ENCODE measurements at regions not wholly inside any gene's neighbourhood (a gene's known extent, or its start where the extent isn't known, plus 50 kb on each side); places are given as distances from the start of the nearest gene placed in this dataset.

DNA sequence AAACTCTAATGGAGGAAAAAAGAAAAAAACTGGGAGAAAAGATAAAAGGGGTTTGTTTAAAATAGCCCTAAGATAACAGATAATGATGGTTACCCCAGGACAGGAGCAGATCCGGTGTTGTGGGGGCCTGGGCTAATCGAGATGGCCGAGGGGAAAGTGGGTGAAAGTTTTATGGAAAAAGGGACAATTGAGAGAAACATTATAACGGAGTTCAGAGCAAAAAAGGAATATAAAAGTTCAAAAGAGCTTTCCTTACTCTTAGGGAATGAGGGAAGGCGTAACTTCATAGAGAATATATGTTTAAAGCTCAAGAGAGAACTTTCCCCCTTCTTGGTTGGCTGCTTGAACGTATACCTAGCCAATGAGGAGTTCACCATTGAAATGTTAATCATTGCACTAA, 131.4 kb downstream of the BAMBI start:
- FAIRE-seq (peak; percentile 57), DNase-seq (ENCODE audit: extremely low spot score, insufficient read length, low read depth) (no peak)

DNA sequence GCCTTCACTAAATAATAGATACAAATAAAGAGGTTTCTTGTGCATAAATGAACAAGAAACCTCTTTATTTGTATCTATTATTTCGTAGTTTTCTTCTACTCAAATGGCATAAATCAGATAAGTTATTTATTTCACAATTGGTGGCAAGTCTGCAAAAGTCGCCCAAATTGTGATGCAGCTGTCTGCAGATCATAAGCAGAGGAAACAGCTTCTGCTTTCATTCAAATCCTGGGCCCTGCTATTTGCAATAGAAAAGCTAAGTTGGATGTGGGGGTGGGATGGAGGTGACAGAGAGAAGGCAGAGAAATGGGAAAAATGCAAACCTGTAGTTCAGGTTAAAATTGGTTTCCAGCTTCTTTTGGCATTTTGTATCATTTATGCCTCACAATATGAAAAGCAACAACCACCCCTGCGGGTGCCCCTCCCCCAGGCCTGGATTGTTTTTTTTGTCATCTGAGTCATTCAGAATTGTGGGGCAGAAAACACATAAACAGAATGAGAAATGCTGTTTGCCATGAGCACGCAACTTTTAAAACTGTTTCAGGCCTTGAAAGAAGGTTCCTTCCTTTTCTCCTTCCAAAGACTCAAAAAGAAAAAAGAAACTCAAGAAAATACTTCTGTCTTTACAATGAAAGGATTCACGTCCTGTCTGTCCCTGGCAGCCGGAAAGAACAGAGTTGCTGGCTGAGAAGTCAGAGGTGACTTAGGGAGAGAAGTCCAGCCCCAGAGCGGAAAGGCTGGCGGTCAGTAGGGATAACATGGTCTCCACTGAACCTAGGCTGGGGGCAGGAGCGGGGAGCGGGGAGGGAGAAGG, 132.9 kb downstream of the BAMBI start:
- DNase-seq (ENCODE audit: extremely low spot score, insufficient read length, low read depth) (no peak), FAIRE-seq (no peak)

DNA sequence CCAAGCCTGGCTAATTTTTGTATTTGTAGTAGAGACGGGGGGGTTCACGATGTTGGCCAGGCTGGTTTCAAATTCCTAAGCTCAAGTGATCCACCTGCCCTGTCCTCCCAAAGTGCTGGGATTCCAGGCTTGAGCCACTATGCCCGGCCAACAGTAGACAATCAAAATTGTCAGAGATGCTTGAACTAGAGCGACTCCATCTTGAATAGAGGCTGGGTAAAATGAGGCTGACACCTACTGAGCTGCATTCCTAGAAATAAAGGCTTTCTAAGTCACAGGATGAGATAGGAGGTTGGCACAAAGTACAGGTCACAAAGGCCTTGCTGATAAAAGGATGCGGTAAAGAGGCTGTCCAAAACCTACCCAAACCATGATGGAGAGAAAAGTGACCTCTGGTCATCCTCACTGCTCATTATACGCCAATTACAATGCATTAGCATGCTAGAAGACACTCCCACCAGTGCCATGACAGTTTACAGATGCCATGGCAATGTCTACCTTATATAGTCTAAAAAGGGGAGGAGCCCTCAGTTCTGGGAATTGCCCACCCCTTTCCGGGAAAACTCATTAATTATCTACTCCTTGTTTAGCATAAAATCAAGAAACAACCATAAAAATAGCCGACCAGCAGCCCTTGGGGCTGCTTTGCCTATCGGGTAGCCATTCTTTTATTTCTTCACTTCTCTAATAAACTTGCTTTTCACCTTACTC, 134.5 kb downstream of the BAMBI start:
- DNase-seq (ENCODE audit: extremely low spot score, insufficient read length, low read depth) (no peak), FAIRE-seq (no peak)

DNA sequence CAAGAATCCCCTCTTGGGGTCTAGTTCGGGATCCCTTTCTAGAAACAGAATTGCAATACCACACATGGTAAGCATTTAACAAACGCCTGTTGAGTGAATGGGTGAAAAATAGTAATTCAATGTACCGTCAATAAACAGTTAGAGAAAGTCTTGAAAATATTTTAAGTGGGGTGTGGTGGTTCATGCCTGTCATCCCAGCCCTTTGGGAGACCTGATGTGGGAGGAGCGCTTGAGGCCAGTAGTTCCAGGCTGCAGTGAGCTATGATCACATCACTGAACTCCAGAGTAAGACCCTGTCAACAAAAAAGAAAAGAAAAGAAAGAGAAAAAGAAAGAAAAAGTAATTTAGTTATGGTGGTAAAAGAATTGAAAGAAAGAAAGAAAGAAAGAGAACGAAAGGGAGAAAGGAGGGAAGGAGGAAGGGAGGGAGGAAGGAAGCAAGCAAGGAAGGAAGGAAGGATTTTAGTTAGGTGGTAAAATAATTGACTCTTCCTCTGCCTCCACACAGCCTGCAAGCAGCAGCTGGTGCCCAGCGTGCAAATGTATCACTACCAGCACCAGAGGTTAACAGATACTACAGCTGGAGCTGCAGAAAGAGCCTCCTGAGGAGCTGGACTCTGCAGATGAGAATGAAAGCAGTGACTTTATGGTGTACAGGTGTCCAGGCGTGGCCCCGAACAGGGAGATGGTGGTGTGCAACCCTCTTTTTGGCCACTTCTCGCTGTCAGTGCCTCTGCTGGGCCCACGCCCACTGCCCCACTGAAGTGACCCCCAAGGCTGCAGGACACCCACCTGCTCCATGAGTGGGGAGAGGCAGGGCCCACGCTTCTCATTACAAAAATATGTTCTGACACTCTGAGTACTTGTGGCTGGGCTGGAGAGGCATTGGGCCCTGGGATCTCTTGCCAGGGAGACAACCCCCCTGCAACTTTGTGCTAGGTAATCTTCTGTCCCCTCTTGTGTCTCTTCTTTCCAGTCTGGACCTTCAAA, 135.4 kb downstream of the BAMBI start:
- no peak for DNase-seq (ENCODE audit: extremely low spot score, insufficient read length, low read depth)
- FAIRE-seq = no peak

DNA sequence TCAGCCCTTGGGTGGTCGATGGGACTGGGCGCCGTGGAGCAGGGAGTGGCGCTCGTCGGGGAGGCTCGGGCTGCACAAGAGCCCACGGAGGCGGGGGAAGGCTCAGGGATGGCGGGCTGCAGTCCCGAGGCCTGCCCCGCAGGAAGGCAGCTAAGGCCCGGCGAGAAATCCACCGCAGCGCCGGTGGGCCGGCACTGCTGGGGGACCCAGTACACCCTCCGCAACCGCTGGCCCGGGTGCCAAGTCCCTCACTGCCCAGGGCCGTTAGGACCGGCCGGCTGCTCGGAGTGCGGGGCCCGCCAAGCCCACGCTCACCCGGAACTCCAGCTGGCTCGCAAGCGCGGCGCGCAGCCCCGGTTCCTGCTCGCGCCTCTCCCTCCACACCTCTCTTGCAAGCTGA, 138.4 kb downstream of the BAMBI start:
- FAIRE-seq (no peak), DNase-seq (ENCODE audit: extremely low spot score, insufficient read length, low read depth) (no peak)

DNA sequence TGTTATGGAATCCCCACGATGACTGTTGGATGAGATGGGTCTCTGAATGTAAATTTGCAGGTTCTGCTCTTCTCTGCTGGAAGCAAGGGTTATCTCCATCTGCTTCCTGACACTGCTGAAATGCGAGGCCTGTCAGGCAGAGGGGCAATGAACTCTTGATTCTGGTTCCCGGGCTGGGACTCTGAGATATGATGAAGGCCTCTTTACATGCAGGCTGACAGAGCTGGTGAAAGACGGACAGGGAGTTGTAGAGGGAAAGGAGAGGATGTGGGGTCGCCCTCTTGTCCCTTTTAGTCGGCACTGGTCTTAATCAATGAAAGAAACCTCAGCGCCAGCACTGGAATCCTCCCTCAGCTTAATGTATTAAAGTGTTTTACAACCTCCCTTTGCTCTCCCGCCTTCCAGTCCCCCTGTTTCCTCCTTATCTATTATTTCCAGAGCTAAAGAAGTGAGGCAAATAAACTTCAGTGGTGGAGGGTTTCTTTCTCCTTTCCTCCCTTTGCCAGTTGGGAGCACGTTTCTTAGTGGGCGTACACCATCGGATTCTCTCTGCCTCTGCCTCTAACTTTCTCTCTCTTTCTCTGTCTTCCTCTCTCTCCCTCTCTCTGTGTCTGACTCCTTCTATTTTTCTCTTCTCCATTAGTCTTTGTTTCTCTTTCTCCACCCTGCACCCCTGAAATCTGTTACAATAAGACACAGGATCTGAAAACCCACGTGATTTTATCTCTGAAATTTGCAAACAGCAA, 145.6 kb downstream of the BAMBI start:
- DNase-seq (ENCODE audit: extremely low spot score, insufficient read length, low read depth) (no peak), FAIRE-seq (no peak)

DNA sequence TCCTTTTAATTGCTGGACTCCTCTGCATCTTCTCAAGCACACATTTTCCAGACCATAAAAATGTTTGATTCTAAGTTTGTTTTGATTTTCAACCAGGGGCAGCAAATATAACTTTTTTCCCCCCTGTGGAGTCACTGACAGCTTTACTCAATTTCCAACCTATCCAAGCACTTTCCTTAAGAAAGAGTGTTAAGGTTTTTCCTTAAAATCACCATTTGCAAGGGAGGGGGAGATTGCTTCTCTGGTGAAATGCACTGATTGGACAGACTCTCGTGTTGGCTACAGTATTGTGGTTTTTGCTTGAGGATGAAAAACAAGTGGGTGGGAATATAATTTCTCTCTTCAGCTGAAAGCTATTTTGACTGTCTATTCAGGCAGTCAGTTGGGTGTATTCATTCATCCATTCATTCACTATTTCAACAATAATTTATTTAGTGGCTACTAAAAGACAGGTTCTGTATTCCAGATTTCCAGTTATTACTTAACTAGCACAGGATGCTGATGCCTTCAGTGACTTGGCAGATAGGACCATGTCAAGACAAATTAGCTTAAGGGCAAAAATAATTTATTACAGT, 146.3 kb downstream of the BAMBI start:
- FAIRE-seq = no peak
- no peak for DNase-seq (ENCODE audit: extremely low spot score, insufficient read length, low read depth)

DNA sequence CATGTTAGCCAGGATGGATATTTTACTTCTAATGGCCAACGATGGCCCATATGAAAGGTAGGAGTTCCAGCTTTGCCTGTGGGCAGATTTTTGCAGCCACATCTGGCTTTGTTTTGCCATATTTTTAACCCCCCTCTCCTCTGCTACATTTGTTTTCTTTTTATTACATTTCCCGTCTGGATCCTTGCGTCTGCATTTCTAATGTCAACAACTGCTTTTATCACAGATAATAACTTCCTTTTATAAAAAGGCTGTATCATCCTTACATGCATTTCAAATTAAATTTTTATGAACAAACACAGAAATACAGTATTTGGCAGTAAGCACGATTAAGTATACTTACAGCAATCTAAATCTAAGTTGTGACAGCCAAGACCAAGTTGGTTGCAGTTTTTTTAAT, 156.0 kb downstream of the BAMBI start:
- DNase-seq (ENCODE audit: extremely low spot score, insufficient read length, low read depth) (no peak), FAIRE-seq (no peak)

DNA sequence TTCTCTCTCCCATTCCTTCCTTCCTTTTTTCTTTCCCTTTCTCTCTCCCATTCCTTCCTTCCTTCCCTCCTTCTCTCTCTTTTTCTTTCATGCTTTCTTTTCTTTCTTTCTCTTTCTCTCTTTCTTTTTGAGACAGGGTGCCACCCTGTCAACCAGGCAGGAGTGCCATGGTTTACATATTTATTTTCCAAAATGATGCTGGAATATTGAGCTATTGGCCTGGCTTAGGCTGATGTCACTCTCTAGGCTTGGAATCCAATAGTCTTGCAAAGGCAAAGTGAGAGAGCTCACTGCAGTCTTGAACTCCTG, 159.1 kb downstream of the BAMBI start:
- FAIRE-seq = no peak
- DNase-seq (ENCODE audit: extremely low spot score, insufficient read length, low read depth) = no peak

DNA sequence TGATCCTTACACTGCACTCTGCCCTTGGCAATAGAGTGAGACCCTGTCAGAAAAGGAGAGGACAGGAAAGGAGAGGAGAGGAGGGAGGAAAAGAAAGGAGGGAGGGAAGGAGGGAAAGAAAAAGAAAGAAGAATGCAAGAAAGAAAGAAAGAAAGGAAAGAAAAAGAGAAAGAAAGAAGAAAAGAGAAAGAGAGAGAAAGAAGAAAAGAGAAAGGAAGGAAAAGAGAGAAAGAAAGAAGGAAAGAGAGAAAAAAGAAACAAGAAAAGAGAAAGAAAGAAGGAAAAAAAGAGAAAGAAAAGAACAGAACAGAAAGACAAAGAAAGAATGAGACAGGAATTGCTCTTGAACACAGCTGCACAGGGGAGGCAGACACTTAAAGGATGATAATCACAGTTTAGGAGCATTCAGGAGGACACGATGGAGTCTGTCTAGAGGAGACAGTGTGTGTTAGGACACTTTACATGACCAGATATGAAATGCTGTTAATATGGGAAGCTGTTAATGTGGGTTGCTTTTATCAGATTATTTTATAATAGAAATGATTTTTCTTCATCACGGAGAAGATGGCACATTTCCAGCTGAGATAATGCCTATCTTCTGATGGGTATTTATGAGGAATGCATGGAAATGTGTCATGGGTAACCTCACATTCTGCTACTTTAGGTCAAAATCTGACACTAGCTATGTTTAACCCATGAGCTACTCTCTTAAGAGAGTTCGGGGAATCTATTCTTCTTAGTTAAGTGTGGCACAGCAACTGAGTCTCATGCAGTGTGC, 160.5 kb downstream of the BAMBI start:
- FAIRE-seq (no peak), DNase-seq (ENCODE audit: extremely low spot score, insufficient read length, low read depth) (no peak)

DNA sequence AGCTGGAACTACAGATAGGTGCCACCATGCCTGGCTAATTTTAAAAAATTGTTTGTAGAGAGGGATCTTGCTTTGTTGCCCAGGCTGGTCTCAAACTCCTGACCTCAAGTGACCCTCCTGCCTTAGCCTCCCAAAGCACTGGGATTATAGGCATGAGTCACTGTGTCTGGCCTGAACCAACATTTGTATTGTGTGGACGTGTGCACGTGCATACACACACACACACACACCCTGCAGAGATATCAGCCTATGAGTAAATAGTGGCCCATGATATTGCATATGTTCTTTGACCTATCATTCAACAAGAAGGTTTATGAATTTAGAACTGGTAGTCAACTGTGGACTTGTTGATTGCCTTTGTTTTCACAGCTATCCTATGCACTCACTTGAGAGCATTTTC, 161.6 kb downstream of the BAMBI start:
- no peak for DNase-seq (ENCODE audit: extremely low spot score, insufficient read length, low read depth)
- no peak for FAIRE-seq

DNA sequence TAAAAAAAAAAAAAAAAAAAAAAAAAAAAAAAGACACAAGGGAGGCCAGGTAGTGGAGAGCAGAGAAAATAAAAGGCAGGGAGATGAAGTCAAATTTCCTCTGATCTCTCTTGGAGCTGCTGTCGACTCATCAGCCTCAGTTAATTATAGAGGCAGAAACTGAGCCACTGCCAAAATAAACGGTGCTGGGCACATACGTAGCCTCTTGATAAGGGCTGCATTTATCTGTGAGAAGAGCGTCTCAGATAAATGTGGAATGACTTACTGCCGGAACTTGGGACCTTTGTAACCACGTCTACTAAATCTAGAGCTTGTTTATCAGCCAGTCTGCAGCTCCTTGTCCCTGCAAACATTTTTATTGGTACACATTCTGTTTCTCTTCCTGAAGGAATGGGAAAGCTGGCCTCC, 162.3 kb downstream of the BAMBI start:
- no peak for DNase-seq (ENCODE audit: extremely low spot score, insufficient read length, low read depth)

DNA sequence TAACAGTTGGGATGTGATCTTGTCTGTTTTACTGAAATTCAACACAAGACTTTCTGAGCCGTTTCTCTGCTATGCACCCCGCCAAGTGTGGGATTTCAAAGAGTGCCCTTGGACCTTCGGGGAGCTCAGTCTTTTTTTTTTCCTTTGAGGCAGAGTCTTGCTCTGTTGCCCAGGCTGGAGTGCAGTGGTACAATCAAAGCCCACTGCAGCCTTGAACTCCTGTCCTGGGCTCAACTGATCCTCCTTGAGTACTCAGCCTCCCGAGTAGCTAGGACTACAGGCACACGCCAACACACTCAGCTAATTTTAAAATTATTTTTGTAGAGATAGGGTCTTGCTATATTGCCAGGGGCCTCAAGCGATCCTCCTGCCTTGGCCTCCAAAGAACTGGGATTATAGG, 162.9 kb downstream of the BAMBI start:
- FAIRE-seq (no peak), DNase-seq (ENCODE audit: extremely low spot score, insufficient read length, low read depth) (no peak)

More for the DNA sequence above, 162.3 kb downstream of the BAMBI start:
- FAIRE-seq = no peak

DNA sequence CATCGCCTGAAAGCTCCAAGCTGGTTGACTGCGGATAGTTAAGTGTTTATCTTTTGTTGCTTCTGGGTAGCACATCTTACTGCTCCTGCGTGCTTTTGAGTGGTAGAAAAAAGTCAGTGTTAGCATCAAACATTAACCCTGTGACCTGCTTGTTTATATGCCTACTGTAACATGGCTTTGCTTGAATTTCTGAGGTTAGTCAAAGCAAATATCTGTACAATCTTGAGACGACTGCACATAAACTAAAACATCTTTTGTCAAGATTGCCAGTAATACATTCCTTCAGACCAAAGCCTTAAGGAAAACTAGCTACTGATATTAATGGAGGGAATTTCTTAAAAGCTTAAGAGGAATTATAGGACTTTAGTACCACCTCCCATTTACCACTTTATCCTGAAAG, 163.7 kb downstream of the BAMBI start:
- DNase-seq (ENCODE audit: extremely low spot score, insufficient read length, low read depth) = no peak
- FAIRE-seq = no peak

DNA sequence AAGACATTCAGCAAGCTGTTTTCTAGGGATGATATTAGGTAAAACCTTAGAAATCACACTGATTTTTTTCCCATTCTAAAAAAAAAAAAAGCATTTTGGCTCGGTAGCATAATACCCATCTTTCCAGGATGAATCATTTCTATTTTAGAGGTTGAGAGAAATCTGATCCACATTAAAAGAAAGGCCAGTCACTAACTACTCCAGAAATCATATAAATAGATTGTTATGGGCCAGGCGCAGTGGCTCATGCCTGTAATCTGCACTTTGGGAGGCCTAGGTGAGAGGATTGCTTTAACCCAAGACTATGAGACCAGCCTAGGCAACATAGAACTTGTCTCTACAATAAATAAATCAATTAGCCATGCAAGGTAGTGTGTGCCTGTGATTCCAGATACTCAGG, 164.3 kb downstream of the BAMBI start:
- no peak for FAIRE-seq

DNA sequence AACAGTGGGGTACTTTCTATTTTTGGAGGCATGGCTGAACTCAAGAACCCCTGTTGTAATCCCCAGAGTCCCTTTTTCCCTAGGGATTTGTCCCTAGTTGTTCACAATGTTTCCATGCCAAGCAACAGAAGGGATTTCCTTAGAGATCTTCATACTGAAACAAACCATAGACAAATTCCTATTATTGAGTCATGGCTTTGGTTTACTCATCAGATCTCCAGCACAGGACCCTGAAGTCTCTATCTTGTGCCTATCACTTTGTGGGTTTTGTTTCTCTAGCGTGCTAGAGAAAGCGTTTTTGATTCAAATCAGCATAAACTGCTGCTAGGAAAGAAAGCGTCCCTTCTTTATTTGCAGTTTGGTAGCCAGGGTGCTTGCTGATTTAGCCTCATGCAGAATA, 165.0 kb downstream of the BAMBI start:
- no peak for FAIRE-seq
- no peak for DNase-seq (ENCODE audit: extremely low spot score, insufficient read length, low read depth)

More for the DNA sequence above, 164.3 kb downstream of the BAMBI start:
- DNase-seq (ENCODE audit: extremely low spot score, insufficient read length, low read depth) = no peak

DNA sequence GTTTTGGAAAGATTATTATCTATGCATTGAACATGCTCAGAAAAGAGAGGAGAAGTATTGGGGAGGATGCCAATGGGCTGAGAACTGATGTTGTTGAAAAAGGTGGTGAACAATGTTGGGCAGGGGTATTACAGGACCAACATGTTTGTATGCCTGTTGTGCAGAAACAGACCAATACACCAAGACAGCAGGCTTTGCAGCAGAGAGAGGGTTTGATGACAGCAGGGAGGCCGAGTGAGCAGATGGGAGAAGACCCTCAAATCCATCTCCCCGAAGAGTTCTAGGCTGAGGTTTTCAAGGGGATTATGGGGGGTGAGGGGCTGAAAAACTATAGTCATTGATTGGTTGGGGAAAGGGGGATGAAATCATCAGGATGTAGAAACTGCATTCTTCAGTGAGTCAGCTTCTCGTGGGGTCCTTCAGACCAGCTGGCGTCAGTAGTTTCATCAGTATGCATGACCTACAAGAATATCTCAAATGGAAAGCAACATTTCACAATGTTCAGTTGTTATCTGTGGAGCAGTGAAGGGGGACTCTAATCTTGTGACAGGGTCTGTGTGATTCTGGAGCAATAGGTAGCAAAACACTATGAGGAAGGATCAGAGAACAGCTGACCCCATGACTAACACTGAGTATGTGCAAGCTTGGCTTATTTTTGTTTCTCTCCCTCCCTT, 167.8 kb downstream of the BAMBI start:
- FAIRE-seq (no peak), DNase-seq (ENCODE audit: extremely low spot score, insufficient read length, low read depth) (no peak)

DNA sequence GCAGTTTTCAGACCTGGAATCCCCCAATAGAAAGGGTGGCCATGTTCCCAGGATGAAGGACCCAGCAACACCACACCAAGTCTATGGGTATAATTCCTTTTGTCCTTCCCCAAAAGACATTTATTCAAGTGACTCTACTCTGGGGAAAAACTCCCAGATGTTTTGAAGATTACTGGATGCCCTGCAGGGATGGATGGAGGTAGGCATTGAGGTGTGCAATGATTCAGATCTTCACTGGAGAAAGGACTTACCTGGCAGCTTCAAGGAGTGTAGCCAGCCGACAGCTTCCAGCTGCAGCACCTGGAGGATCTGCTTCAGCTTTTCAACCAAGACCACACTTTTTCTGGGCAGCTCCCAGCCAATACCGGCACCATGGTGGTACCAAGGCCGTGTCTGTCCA, 172.0 kb downstream of the BAMBI start:
- DNase-seq (ENCODE audit: extremely low spot score, insufficient read length, low read depth) (no peak), FAIRE-seq (no peak)
